Stimulated activated CD4-positive, alpha-beta T cell treated with anti-CD3 and anti-CD28 coated beads, Interleukin-12 subunit alpha, Interleukin-12 subunit beta, amount 100 ng/mL, for 4 hours (primary cell): ENCODE measurements at regions not wholly inside any gene's neighbourhood (a gene's known extent, or its start where the extent isn't known, plus 50 kb on each side); places are given as distances from the start of the nearest gene placed in this dataset.

Source experiments
- DNase-seq: peaks from one replicate; pipeline ENCODE4 v3.0.0-alpha.2; 2020

- no peak for DNase-seq
Observed at GRCh38 chr1:200247518-200247917, 162.3 kb downstream of the ZNF281 start.

GRCh38 chr1:200245473-200245872 lies 164.4 kb downstream of the ZNF281 start:
- no peak for DNase-seq

- DNase-seq = no peak
Observed at GRCh38 chr1:200243042-200243437, 166.8 kb downstream of the ZNF281 start.

GRCh38 chr1:200242110-200243041 lies 167.5 kb downstream of the ZNF281 start:
- DNase-seq = no peak

GRCh38 chr1:200240656-200241055 lies 169.2 kb downstream of the ZNF281 start:
- no peak for DNase-seq

GRCh38 chr1:200238311-200238710 lies 171.5 kb downstream of the ZNF281 start:
- no peak for DNase-seq

- no peak for DNase-seq
Observed at GRCh38 chr1:200237066-200237465, 172.8 kb downstream of the ZNF281 start.

GRCh38 chr1:200234938-200235337 lies 174.9 kb downstream of the ZNF281 start:
- DNase-seq = no peak

GRCh38 chr1:200233393-200233792 lies 176.4 kb downstream of the ZNF281 start:
- DNase-seq = no peak

GRCh38 chr1:200231787-200232231 lies 178.0 kb downstream of the ZNF281 start:
- DNase-seq = no peak

- DNase-seq = no peak
Observed at GRCh38 chr1:200230671-200231070, 179.2 kb downstream of the ZNF281 start.

- no peak for DNase-seq
Observed at GRCh38 chr1:200228486-200228885, 181.3 kb downstream of the ZNF281 start.

- no peak for DNase-seq
Observed at GRCh38 chr1:200228081-200228480, 181.8 kb downstream of the ZNF281 start.
